PC-3 (cell line): ENCODE measurements at regions not wholly inside any gene's neighbourhood (a gene's known extent, or its start where the extent isn't known, plus 50 kb on each side); places are given as distances from the start of the nearest gene placed in this dataset.

Experiments used
- ATAC-seq: fragments of 200-7000 bp; cut with Tn5 transposase; 2 replicates; pipeline ENCODE4 v1.9.1; 2020; ENCODE audit warnings: mild to moderate bottlenecking, moderate library complexity
- BruUV-seq: library from RNA; stranded (reverse); fragments of 400-500 nt; replicated peaks from 2 replicates; lab custom pipeline; 2021; lab: Mats Ljungman, UMichigan
- CTCF ChIA-PET: fragments of 300-600 bp; sonication (Branson Sonifier 250); formaldehyde crosslinking; loops from one replicate; lab custom pipeline; 2022; ENCODE audit warnings: antibody characterized with exemption; lab: Charles Lee
- POLR2A ChIA-PET: fragments of 300-600 bp; sonication (Branson Sonifier 250); formaldehyde crosslinking; loops from one replicate; lab custom pipeline; 2022; ENCODE audit warnings: antibody characterized with exemption; ENCODE audit not compliant: unreplicated experiment; lab: Charles Lee
- DNase-seq: peaks from one replicate; pipeline ENCODE4 v3.0.0-alpha.2; 2015
- H2AFZ ChIP-seq: fragments of 300-600 bp; sonication (generic); 2 replicates; pipeline ENCODE4 v1.6.0; 2016; ENCODE audit warnings: antibody characterized with exemption, low read length
- H3F3A ChIP-seq: fragments of 300-600 bp; sonication (generic); one replicate; pipeline ENCODE4 v1.6.0; 2017; ENCODE audit warnings: antibody characterized with exemption, low read length, control low read depth, mild to moderate bottlenecking; ENCODE audit not compliant: unreplicated experiment
- H3K27ac ChIP-seq: fragments of 300-600 bp; sonication (generic); 2 replicates; pipeline ENCODE4 v1.5.1; 2016; ENCODE audit warnings: mild to moderate bottlenecking, low read length
- H3K27me3 ChIP-seq: fragments of 300-600 bp; sonication (generic); 2 replicates; pipeline ENCODE4 v1.6.1; 2016; ENCODE audit warnings: low read length, mixed read lengths
- H3K36me3 ChIP-seq: fragments of 300-600 bp; sonication (generic); 2 replicates; pipeline ENCODE4 v1.6.1; 2016; ENCODE audit warnings: low read depth, mixed run types, low read length, mixed read lengths
- H3K4me1 ChIP-seq: fragments of 300-600 bp; sonication (generic); 2 replicates; pipeline ENCODE4 v1.5.1; 2016; ENCODE audit warnings: low read length; ENCODE audit not compliant: insufficient read depth
- H3K4me2 ChIP-seq: fragments of 300-600 bp; sonication (generic); 2 replicates; pipeline ENCODE4 v1.6.0; 2016; ENCODE audit warnings: low read length
- H3K4me3 ChIP-seq: fragments of 300-600 bp; sonication (generic); 2 replicates; pipeline ENCODE4 v1.5.1; 2016; ENCODE audit warnings: mild to moderate bottlenecking, low read length, mixed read lengths
- H3K79me2 ChIP-seq: fragments of 300-600 bp; sonication (generic); 2 replicates; pipeline ENCODE4 v1.6.1; 2017; ENCODE audit warnings: low read length, mixed read lengths
- H3K9ac ChIP-seq: fragments of 300-600 bp; sonication (generic); 2 replicates; pipeline ENCODE4 v1.6.0; 2016; ENCODE audit warnings: mild to moderate bottlenecking, low read length
- H3K9me2 ChIP-seq: fragments of 300-600 bp; sonication (generic); replicated peaks from 2 replicates; pipeline ENCODE4 v1.6.1; 2016; ENCODE audit warnings: mixed run types, low read length, mixed read lengths
- H3K9me3 ChIP-seq: fragments of 300-600 bp; sonication (generic); 2 replicates; pipeline ENCODE4 v1.6.1; 2016; ENCODE audit warnings: low read length, mixed read lengths
- H4K20me1 ChIP-seq: fragments of 300-600 bp; sonication (generic); 2 replicates; pipeline ENCODE4 v1.6.1; 2016; ENCODE audit warnings: low read length, mixed read lengths
- CTCF ChIP-seq: fragments of 300-600 bp; sonication (generic); conservative IDR thresholded peaks from 2 replicates; pipeline ENCODE4 v1.5.1; 2017; ENCODE audit warnings: antibody characterized with exemption, low read depth, mild to moderate bottlenecking, low read length
- EZH2 ChIP-seq: fragments of 300-600 bp; sonication (generic); IDR thresholded peaks from one replicate; pipeline ENCODE4 v1.6.1; 2017; ENCODE audit warnings: antibody characterized with exemption, mild to moderate bottlenecking, low read length; ENCODE audit not compliant: unreplicated experiment
- EZH2phosphoT487 ChIP-seq: fragments of 300-600 bp; sonication (generic); IDR thresholded peaks from 2 replicates; pipeline ENCODE4 v1.6.1; 2018; ENCODE audit warnings: mild to moderate bottlenecking, antibody characterized with exemption, low read length, borderline replicate concordance
- intact Hi-C: fragments of 100-400 bp; cut with micrococcal nuclease; formaldehyde crosslinking; loops from 2 replicates; pipeline ENCODE4 v1.9.0; 2023

GRCh38 chr18:77884454-77884853, 634.8 kb downstream of the GALR1 start:
- DNase-seq (no peak), ATAC-seq (no peak)
- no peak overlapping the region for H3K9ac ChIP-seq
- ChIA-PET CTCF (no interaction called here), POLR2A (no interaction called here)
- BruUV-seq, result no TSS peak
- H3K9me3 ChIP-seq, result no peaks in the 10 kb centered on the region
- peaks cover 13% of the 10 kb centered on the region for H3K27me3 ChIP-seq
- no peak overlapping the region for H3K27ac ChIP-seq
- H3K36me3 ChIP-seq, result no peaks in the 10 kb centered on the region
- no peak overlapping the region for H3K4me2 ChIP-seq
- no peaks in the 10 kb centered on the region for H3F3A ChIP-seq
- H3K79me2 ChIP-seq, result no peaks in the 10 kb centered on the region
- H3K4me1 ChIP-seq, result 0 out of 2 replicates have a peak, but pooled peaks cover 7% of the 10 kb centered on the region
- H2AFZ ChIP-seq, result no peak overlapping the region
- no peak overlapping the region for H3K4me3 ChIP-seq
- no peaks in the 10 kb centered on the region for H3K9me2 ChIP-seq
- no peak for TF ChIP-seq EZH2phosphoT487
- no peak for TF ChIP-seq CTCF
- no peak for TF ChIP-seq EZH2
- no peaks in the 10 kb centered on the region for H4K20me1 ChIP-seq
- intact Hi-C loops, result no loop called here

- H3K36me3 ChIP-seq, result no peaks in the 10 kb centered on the region
- no peak for DNase-seq
- no peaks in the 10 kb centered on the region for H3K9me3 ChIP-seq
- H3K9me2 ChIP-seq, result no peaks in the 10 kb centered on the region; the same call in 1 of the 2 replicates
- H3K27ac ChIP-seq, result no peak overlapping the region
- ChIA-PET CTCF (no interaction called here), POLR2A (no interaction called here)
- TF ChIP-seq EZH2 (no peak), EZH2phosphoT487 (no peak), CTCF (no peak)
- H3K79me2 ChIP-seq, result no peaks in the 10 kb centered on the region
- no peaks in the 10 kb centered on the region for H4K20me1 ChIP-seq
- H3K4me2 ChIP-seq, result no peak overlapping the region
- H3K4me1 ChIP-seq, result no peaks in the 10 kb centered on the region
- H3F3A ChIP-seq, result no peaks in the 10 kb centered on the region
- no peak overlapping the region for H3K4me3 ChIP-seq
- H3K9ac ChIP-seq, result no peak overlapping the region
- intact Hi-C loops, result no loop called here
- no peak overlapping the region for H2AFZ ChIP-seq
- peaks cover 56% of the 10 kb centered on the region for H3K27me3 ChIP-seq
- no peak for ATAC-seq
- no TSS peak for BruUV-seq
Observed at GRCh38 chr18:77894060-77894459, 644.4 kb downstream of the GALR1 start.

GRCh38 chr18:77895250-77895649, 645.6 kb downstream of the GALR1 start:
- Histone ChIP-seq H3K4me2 (no peak overlapping the region), H3K4me3 (no peak overlapping the region), H3K9me3 (no peaks in the 10 kb centered on the region), H4K20me1 (no peaks in the 10 kb centered on the region), H3K27ac (no peak overlapping the region), H3K27me3 (peaks cover 56% of the 10 kb centered on the region), H2AFZ (no peak overlapping the region), H3K36me3 (no peaks in the 10 kb centered on the region), H3F3A (no peaks in the 10 kb centered on the region), H3K9me2 (no peaks in the 10 kb centered on the region; the same call in 1 of the 2 replicates), H3K9ac (no peak overlapping the region), H3K79me2 (no peaks in the 10 kb centered on the region), H3K4me1 (0 out of 2 replicates have a peak, but pooled peaks cover 3% of the 10 kb centered on the region)
- ATAC-seq (no peak), DNase-seq (no peak)
- POLR2A ChIA-PET, result no interaction called here
- no TSS peak for BruUV-seq
- intact Hi-C loops, result no loop called here
- TF ChIP-seq CTCF, result no peak
- no peak for TF ChIP-seq EZH2phosphoT487
- no peak for TF ChIP-seq EZH2
- CTCF ChIA-PET, result no interaction called here
